Muscle of back (tissue), 3 donors: ENCODE measurements at regions not wholly inside any gene's neighbourhood (a gene's known extent, or its start where the extent isn't known, plus 50 kb on each side); places are given as distances from the start of the nearest gene placed in this dataset.

Experiments
- DNase-seq, 3 donors: peaks; one replicate each; pipeline versions ENCODE4 v3.0.0 to v3.0.0-alpha.2; 2013

DNA sequence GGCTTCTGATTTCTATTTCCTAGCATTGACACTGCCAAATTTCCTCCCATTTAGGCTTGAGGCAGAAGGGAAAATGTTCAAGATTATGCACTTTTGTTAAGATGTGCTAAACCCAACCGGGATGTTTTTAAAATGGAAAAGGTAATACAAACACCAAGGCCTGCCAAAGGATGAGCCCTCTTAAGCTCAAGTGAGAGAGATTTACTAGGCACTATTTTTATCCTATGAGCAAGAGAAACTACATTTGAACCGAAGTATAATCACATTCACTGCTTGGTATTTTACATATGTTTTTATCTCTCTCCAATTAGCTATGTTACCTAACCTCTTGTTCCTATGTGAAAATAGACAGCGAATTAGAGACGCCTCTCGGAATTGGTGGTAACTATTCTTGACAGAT, 295.8 kb downstream of the GABRB3 start:
- DNase-seq, result no peak

DNA sequence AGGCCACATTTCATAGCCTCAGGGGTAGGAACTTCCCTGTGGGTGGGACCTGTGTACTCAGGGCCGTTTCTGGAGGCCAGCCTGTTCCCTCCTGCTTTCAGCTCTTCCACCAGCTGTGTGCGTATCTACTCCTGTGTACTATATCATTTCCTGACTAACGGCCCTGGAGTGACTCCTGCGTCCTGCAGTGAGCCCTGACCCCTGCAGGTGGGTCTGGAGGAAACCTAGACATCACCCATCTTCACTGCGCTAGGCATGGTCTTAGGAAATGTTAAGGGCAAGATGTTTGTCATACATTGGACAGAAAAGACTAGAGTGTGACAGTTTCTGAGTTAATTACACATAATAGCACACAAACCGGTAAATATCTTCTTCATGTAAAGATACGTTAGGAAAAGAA, 297.3 kb downstream of the GABRB3 start:
- no peak for DNase-seq

GRCh38 chr15:26472661-26473060, 300.2 kb downstream of the GABRB3 start:
- no peak for DNase-seq

DNA sequence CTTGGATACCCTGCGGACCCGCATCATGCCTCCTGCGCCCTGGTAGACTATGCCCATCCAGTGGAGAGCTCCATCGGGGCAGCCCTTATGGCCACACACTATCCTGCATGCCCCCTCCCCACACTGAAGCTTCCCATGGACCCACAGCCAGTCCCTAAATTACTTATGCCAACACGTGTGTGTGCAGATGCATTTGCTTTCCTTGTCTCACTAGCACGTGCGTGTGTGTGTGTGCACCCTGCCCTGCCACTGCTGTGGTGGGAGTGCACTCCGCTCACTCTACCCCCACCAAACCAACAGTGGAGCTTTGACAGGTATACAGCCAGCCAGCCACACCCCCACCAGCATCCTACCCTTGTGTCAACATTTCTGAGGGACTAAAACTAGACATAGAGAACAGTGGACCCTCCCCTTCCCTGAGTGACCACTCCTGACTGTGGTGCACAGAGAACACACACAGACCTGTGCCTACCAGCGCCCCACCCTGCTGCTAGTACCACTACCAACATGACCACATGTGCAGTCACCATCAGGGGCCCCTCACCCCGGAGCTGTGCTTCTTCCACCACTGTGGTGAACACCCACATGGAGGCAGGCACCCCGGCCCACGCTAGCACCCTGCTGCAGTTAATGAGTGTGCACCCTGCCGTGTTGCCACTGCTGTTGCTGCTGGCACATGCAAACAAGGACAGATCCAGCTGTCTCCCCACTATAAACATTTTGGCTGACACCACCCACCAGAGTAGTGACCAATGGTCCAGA, 310.8 kb downstream of the GABRB3 start:
- no peak for DNase-seq

DNA sequence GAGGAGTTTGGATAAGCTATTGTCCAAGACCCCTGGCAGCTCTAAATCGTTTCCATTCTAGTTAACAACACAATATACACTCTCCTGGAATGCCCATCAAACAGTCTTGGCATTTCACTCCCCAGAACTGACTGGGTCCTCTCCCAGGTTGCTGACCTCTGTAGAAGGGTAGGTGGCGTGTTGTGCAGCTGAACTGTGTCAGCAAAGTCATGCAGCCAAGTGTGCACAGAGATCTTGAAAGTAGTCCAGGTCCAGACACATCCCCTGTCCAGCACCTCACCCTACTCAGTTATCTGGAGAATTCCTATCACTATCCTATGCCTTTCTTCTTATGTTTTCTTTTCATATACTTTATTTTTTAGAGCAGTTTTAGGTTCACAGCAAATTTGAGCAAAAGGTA, 312.7 kb downstream of the GABRB3 start:
- DNase-seq, result no peak

DNA sequence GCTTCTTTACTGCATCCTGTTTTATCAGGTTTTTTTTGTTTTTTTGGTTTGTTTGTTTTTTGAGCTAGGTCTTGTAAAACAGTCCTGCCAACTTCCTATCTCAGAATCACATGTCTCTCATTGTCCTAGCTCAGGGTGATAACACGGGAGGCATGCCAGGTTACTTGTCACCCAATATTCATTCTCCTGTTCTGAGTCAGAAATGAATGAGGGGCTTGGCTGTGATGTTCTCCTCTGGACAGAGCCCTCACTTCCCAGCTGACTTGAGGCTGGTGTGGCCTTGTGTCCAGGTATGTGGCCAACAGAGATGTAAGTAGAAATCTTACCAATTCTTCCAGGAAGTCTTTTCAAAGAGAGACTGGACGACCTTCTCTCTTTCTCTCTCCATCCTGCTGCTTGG, 317.0 kb downstream of the GABRB3 start:
- no peak for DNase-seq

DNA sequence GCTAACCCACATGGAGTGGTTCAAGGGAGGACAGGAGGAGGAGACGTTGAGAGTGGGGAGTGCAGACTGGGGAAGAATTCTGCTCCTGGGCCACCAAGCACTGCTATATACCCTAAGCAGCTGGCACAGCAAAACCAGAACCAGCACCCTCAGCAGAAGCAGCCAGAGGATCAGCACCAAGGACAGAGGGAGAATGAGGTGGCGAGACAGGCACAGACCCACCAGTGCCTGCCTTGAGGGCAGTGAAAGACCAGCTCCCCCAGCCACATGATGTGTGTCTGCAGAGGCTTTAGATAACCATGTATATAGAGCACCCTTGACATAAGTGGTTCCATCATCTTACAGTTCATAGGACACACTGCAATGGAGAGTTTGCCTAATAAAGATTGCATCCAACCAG, 319.0 kb downstream of the GABRB3 start:
- no peak for DNase-seq

- no peak for DNase-seq
Measured at GRCh38 chr15:26451995-26452394, 320.9 kb downstream of the GABRB3 start.

DNA sequence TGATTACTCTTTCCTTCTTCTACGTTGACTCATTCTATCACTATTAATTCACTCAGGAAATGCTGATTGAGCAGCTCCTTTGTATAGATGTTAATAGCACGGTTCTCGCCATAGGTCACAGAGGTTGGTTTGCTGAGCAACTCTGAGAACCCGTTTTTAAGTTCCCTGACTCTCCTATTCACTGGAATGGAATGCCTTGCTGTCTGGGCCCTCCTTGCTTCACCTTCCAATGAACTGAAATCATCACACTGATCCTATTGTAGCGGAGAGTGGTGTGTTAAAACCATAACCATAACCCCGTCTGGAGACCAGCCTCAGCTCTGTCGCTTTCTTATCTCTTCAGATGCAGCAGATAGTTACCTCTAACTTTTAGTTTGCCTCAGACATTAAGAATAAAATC, 323.6 kb downstream of the GABRB3 start:
- DNase-seq, result peak in 1 of 3 donors; percentile 12

DNA sequence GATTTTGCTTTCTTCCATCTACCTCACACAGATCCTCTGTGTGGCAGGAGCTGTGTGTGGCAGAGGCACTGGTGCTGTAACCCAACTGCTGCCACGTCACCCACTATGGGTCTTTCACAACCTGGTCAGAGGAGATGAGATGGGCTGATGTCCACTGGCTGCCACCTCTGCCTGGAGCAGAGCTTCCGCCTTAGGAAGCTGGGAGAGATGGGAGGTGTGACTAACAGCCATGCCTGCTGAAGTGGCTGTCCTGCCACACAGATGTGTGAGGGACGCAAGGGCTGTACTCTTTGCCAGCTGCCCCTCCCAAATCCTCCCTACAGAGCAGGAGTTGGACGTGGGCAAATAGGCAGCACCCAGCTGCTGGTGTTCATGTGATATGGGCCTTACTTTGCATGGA, 329.5 kb downstream of the GABRB3 start:
- DNase-seq, result no peak

- DNase-seq, result no peak
Measured at GRCh38 chr15:26442680-26443079, 330.2 kb downstream of the GABRB3 start.

DNA sequence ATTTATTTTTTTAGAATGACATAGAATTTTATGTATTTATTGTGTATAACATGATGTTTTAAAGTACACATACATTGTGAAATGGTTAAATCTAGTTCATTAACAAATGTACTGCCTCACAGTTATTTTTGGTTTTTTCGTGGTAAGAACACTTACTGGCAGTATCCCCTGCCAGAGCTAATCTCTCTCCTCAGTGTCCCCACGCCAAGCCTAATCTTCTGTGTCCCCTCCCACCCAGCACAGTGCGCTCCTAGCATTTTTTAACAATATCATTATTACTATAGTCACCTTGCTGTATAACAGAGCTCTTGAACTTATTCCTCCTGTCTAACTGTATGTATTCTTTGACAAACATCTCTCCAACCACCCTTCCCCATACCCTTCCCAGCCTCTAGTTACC, 333.2 kb downstream of the GABRB3 start:
- no peak for DNase-seq

DNA sequence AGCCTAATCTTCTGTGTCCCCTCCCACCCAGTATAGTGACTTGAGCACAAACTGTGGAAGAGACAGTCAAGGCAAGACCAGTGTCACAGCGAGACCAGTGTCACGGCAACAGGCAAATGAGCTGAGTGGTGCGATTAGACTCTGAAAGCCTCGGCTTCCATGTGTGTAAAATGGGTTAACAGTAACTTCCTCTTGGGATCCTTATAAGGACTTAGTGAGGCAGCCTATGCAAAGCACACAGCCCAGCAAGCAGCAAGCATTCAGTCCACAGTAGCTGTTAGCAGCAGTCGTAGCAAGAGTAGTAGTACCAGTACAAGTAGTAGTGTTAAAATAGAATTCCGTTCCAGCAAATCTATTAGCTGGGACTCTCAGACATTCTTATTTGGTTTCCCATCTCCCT, 334.1 kb downstream of the GABRB3 start:
- DNase-seq, result no peak

DNA sequence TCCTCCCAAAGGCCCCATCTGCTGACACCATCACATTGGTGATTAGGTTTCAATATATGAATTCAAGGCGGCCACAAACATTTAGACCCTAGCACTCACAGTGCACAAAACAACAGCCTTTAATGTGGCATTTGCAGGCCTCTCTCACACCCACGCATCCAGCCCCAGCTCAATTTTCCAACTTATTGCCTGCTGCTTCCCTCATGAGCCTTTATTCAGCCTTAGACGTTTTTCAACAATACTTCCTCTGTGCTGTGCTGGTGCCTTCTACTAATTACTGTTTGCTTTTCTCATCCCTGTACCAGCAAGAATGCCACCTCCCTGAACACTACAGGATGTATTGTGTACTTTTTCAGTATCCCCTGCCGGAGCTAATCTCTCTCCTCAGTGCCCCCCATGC, 334.6 kb downstream of the GABRB3 start:
- DNase-seq, result no peak

DNA sequence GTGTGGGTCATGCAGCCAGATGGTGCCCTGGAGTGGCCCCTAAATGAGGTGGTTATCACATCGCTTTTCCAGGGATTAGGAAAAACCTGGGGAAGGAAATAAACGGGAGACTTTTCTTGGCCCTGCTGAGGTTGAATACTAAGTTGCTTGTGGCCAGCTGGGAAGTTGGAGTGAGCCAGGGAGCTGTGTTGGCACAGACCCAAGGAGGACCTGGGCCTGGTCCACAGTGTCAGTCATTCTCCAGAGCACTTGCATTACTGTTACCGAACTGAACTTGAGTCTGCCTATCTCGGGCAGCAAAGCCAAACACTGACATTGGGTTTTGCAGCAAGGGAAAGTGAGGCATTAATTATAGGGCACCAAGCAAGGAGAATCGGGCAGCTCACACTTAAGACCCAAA, 339.0 kb downstream of the GABRB3 start:
- DNase-seq, result peak in 1 of 3 donors; percentile 1

DNA sequence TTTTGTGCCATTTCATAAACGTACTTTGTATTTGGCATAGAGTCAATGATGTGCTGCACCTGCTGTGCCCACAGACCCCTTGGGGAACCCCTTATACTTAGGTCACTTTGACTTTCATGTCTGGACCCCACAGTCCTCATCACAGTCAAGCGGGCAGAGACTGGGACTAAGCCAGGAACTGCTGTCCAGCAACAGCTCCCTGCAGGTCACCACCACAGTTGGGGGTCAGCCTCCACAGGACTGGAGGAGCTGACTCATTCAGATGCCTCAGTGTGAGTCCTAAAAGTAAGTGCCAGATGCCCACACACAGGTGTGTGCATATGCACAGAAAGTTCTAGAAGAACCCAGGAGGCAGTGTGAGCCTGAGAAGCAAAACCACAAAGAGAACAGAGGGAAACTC, 339.8 kb downstream of the GABRB3 start:
- no peak for DNase-seq

- no peak for DNase-seq
Measured at GRCh38 chr15:26421065-26421464, 351.8 kb downstream of the GABRB3 start.

DNA sequence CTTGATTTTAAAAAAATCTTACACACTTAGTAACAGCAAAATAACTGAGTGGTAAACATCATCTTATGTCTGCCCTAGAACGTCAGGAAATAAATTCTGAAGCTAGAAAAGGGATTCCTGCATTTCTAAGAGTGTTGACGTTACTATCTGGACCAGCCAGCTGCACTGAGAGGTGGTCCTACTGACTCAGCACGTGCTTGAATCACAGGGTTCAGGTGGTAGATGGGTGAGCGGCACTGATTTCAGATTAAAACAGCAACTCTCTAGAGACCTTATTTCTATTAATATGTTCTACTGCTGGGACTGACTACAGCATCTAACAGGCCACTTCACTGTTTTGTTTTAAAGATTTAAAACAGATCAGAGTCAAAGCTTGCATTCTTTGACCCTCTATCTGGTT, 377.2 kb downstream of the GABRB3 start:
- no peak for DNase-seq

DNA sequence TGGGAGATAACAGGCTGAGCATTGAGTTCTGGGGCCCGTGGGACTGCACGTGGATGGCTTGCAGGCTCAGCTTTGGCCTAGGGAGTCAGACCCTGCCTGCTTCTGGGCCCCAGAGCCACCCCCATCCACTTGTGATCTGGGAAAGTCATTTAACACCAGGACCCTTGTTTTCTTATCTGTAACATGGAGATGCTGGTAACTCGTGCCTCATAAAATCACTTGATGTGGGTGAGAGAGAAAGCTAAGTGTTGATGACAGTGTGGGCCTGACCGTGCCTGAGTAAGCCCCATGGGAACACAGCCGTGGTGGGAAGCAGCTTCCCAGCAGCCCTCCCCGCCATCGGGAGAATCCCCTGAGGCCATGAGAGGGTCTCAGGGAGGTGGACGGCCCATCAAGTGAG, 378.1 kb downstream of the GABRB3 start:
- DNase-seq, result no peak

- no peak for DNase-seq
Measured at GRCh38 chr15:26392956-26393355, 379.9 kb downstream of the GABRB3 start.

DNA sequence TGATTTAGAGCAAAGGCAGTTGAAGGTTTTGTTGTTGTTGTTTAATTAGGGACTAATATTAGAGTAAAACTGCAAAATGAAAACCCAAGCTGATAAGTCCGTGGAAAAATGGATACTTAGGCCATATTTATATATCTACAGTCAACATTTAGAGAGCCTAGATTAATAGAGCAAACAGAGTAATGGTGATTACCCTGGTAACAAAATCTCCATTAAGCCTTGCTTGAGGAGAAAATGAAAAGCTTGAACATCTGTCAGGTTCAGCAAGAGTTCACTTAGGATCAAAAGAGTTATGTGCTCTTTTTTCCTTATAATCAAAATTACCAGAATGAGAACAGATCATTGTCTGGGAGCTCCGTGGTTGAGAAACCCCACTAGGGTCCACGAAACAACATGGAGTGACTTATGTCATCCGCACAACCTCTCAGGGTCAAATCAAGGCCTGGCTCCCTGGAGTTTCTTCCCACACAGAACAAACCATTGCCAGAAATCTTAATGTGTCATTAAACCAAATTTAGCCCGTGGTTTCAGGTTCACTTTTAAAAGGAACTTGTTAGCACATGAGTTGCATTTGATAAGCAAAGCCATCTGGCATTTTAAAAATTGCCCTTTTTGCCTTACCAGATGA, 381.2 kb downstream of the GABRB3 start:
- no peak for DNase-seq

- DNase-seq, result peak in 2 of 3 donors; percentile 16 to 37
Measured at GRCh38 chr15:26382444-26383072, 390.3 kb downstream of the GABRB3 start.

DNA sequence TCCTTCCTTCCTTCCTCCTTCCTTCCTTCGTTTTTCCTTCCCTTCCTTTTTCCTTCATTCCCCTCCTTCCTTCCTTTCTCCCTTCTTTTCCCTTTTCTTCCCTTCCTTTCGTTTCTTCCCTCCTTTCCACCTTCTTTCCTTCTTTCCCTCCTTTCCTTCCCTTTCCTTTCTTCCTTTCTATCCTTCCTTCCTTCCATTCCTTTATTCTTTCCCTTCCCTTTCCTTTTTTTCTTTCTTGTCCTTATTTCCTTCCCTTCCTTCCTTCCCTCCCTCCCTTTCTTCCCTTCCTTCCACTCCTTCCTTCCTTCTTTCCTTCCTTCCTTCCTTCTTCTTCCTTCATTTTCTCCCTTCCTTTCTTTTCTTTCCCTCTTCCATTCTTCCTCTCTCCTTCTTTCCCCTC, 394.6 kb downstream of the GABRB3 start:
- DNase-seq, result no peak
